ENCODE measurements at regions not wholly inside any gene's neighbourhood (a gene's known extent, or its start where the extent isn't known, plus 50 kb on each side); places are given as distances from the start of the nearest gene placed in this dataset.

GRCh38 chr5:8958602-8959001 is 587.3 kb downstream of the SEMA5A start (continued):
- TF ChIP-seq IRF1 (CRISPR knock-in tag; IDR thresholded peaks at IDR 0.05; ENCODE audit: low read depth) (no peak), ZBTB14 (CRISPR knock-in tag; IDR thresholded peaks at IDR 0.05) (no peak), CSRNP1 (CRISPR knock-in tag; IDR thresholded peaks at IDR 0.05) (no peak)

GRCh38 chr5:8961219-8961618 is 584.7 kb downstream of the SEMA5A start:
- Histone ChIP-seq H2AFZ (ENCODE audit: low read length) (no peak overlapping the region), H3K27ac (ENCODE audit: extremely low read length, insufficient read depth, low read length) (no peak overlapping the region), H3K4me1 (ENCODE audit: insufficient read depth, low read length) (no peaks in the 10 kb centered on the region), H3K36me3 (replicated peaks in 1 of 2; ENCODE audit: control insufficient read depth in 1 of 2, insufficient read depth in 2 of 2, low read length in 2 of 2) (no peaks in the 10 kb centered on the region), H3K9ac (ENCODE audit: insufficient read depth, low read depth, low read length) (no peak overlapping the region), H3K9me3 (ENCODE audit: low read length) (peaks cover 88% of the 10 kb centered on the region), H3K27me3 (ENCODE audit: control insufficient read depth in 1 of 2, insufficient read depth in 2 of 2, low read length in 2 of 2) (no peaks in the 10 kb centered on the region), H4K20me1 (ENCODE audit: insufficient read depth, low read length) (no peaks in the 10 kb centered on the region), H3K4me2 (ENCODE audit: low read depth, low read length) (no peak overlapping the region), H3K79me2 (ENCODE audit: insufficient read depth, low read length) (no peaks in the 10 kb centered on the region), H3K4me3 (replicated peaks in 1 of 3; ENCODE audit: insufficient read depth in 1 of 3, low read depth in 2 of 3, low read length in 3 of 3) (no peak overlapping the region)
- ATAC-seq (no peak), FAIRE-seq (no peak), DNase-seq (ENCODE audit: low spot score) (no peak)
- 2% methylated on average over 3 of the region's 3 CpGs for WGBS (ENCODE audit: low lambda C conversion rate)
- in situ Hi-C loops (cut with HindIII; ENCODE audit: extremely low pct_ligation_motif_present, low pct_unique_long_range_greater_than_20kb): no loop called here
- ChIA-PET POLR2A (no interaction called here), CTCF (ENCODE audit: low intra/inter-chr PET ratio, low total read pairs) (no interaction called here)
- no TSS peak for BruUV-seq (replicated peaks)
- no peak for TF ChIP-seq KLF12 (CRISPR knock-in tag; IDR thresholded peaks at IDR 0.05; ENCODE audit: borderline replicate concordance)
- intact Hi-C loops (cut with micrococcal nuclease; ENCODE audit: unreplicated experiment): no loop called here
